ENCODE measurements at regions not wholly inside any gene's neighbourhood (a gene's known extent, or its start where the extent isn't known, plus 50 kb on each side); places are given as distances from the start of the nearest gene placed in this dataset.
"Not testable (repeated sequence)": the region's sequence is repeated elsewhere in the genome, so short reads cannot be mapped to it uniquely, and the experiment has no call there.

DNA sequence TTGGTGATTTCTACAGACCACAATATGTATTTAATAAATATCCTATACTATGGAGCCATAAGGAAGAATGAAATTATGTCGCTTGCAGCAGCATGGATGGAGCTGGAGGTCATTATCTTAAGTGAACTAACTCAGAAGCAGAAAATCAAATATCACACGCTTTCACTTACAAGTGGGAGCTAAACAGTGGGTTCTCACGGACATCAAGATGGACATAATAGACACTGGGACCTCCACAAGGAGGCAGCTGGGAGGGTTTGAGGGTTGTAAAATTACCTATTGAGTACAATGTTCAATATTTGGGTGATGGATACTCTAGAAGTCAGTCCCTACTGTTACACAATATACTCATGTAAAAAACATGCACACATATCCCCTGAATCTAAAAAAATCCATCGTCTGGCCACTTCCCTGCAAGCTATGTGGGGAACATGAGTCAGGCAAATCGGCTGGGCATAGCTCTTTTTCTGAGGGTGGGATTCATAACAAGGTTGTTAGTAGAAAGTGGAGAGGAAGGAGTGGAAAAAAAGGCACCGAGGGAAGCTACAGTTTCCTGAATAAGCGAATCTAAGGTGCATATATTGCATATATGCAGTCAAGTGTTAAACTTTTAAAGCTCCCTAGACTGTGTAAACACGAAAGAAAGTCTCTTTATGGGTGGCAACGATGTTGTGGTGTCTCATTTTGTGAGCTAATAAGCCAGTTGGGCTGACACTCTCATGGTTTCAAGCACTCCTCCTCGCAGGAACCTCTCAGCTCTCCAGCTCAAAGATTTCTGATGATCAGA is 135.2 kb upstream of the CPHXL start:
- no peak overlapping the region for H3K4me3 Mint-ChIP-seq
- no peaks in the 10 kb centered on the region for H3K4me1 Mint-ChIP-seq (ENCODE audit: low read depth)
- no peak for DNase-seq
- H3K36me3 Mint-ChIP-seq (ENCODE audit: low read depth), result no peaks in the 10 kb centered on the region
- no peak for TF ChIP-seq CTCF (IDR thresholded peaks at IDR 0.05)
- H3K27ac Mint-ChIP-seq, result no peak overlapping the region
- H3K27me3 Mint-ChIP-seq (ENCODE audit: insufficient read depth), result no peaks in the 10 kb centered on the region
- H3K9me3 Mint-ChIP-seq, result peaks cover 18% of the 10 kb centered on the region; the same call in 1 of the 2 replicates

DNA sequence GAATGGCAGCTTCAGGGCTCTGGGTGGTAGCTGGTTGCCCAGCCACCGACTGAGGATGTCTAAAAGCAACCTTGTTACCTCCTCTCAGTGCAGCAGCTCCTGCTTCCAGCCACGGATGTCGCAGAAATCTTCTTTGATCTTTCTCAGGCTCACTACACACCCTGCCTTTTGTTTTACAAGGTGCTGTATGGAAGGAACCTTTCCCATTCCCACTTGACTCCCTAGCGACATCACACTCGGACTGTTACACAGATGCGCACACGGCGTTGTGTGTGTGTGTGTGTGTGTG is 135.8 kb upstream of the CPHXL start:
- no peaks in the 10 kb centered on the region for H3K27me3 Mint-ChIP-seq (ENCODE audit: insufficient read depth)
- peaks cover 16% of the 10 kb centered on the region; the same call in 1 of the 2 replicates for H3K9me3 Mint-ChIP-seq
- no peak for DNase-seq
- H3K4me3 Mint-ChIP-seq, result no peak overlapping the region
- no peaks in the 10 kb centered on the region for H3K4me1 Mint-ChIP-seq (ENCODE audit: low read depth)
- H3K36me3 Mint-ChIP-seq (ENCODE audit: low read depth), result no peaks in the 10 kb centered on the region
- H3K27ac Mint-ChIP-seq, result no peak overlapping the region
- no peak for TF ChIP-seq CTCF (IDR thresholded peaks at IDR 0.05)

GRCh38 chr16:75864243-75864642 is 138.0 kb upstream of the CPHXL start:
- no peak for TF ChIP-seq CTCF (IDR thresholded peaks at IDR 0.05)
- H3K36me3 Mint-ChIP-seq (ENCODE audit: low read depth), result no peaks in the 10 kb centered on the region

DNA sequence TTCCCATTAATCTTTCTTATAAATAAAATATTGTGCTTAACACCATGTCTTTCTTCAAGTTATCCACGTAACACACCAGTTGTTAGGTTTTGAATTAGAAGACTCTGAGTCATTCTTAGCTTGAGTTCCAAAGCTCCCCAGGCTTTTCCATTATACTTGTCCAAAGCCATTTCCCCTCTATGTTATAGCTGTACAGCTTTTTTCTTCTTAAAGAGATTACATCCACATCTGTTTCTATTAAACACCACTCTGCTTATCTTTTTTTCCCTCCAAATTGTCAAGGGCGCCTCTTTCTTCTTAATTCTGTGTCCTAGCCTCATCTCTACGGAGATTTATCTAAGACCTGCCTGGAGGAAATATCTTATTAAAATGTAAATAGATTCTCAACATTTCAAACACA is 139.4 kb upstream of the CPHXL start:
- Mint-ChIP-seq H3K27ac (no peak overlapping the region), H3K9me3 (peaks cover 27% of the 10 kb centered on the region), H3K27me3 (ENCODE audit: insufficient read depth) (no peaks in the 10 kb centered on the region), H3K4me3 (no peak overlapping the region), H3K36me3 (ENCODE audit: low read depth) (no peaks in the 10 kb centered on the region), H3K4me1 (ENCODE audit: low read depth) (no peaks in the 10 kb centered on the region)
- no peak for TF ChIP-seq CTCF (IDR thresholded peaks at IDR 0.05)
- DNase-seq, result no peak

More at GRCh38 chr16:75864243-75864642, 138.0 kb upstream of the CPHXL start:
- H3K4me1 Mint-ChIP-seq (ENCODE audit: low read depth), result no peaks in the 10 kb centered on the region
- H3K27ac Mint-ChIP-seq, result no peak overlapping the region
- no peak for DNase-seq
- H3K27me3 Mint-ChIP-seq (ENCODE audit: insufficient read depth), result no peaks in the 10 kb centered on the region
- H3K9me3 Mint-ChIP-seq, result peaks cover 16% of the 10 kb centered on the region; the same call in 1 of the 2 replicates
- no peak overlapping the region for H3K4me3 Mint-ChIP-seq

DNA sequence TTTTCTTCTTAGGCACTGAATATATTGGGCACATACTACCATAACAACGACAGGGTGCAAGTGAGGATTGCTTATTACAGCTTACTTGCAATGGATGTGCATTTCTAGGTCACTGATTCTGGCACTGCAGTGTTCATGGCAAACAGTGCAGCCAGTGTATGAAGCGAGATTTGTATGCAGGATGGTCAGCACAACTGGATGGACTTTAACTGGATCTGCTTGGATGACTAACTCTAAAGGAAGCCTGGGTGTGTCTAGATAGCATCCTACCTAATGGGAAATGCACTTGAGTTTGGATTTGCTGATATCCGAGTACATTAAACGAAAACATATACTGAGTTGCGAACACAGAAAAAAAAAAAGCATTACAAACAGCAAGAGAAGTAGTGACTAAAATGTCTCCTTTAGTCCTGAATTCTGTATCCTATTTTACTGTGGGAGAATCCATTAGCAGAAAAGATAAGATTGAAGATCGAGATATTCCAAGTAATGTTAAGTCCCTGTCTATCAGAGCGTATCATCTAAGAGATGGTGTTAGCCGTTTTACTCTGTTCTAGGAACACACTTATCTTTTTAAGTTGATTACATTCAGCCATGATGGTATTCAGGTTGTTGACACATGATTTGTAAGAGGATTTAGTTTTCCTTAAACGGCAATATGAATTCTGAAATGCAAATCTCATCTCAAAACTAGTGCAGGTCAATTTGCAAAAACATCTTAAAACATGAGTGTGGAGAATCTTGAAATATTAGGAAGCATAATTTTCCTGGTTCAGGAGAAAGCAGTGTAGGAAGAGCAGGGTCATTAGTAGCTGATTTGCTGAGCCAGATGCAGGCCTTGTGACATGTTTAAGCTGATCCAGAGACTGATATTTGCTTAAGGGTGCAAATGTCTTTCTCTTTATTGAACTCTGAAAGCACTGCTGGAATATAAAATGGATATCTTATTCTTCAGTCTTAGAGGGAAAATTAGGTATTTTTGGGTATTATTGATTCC is 142.6 kb upstream of the CPHXL start:
- Mint-ChIP-seq H3K4me1 (ENCODE audit: low read depth) (no peaks in the 10 kb centered on the region), H3K9me3 (peaks cover 22% of the 10 kb centered on the region), H3K27me3 (ENCODE audit: insufficient read depth) (no peaks in the 10 kb centered on the region), H3K4me3 (no peak overlapping the region), H3K36me3 (ENCODE audit: low read depth) (no peaks in the 10 kb centered on the region), H3K27ac (no peak overlapping the region)
- no peak for DNase-seq
- TF ChIP-seq CTCF (IDR thresholded peaks at IDR 0.05), result no peak

- H3K4me3 Mint-ChIP-seq; H3K27me3 Mint-ChIP-seq (ENCODE audit: insufficient read depth); DNase-seq; H3K4me1 Mint-ChIP-seq (ENCODE audit: low read depth); H3K36me3 Mint-ChIP-seq (ENCODE audit: low read depth); H3K27ac Mint-ChIP-seq: not testable (repeated sequence)
- H3K9me3 Mint-ChIP-seq, result peaks cover 31% of the 10 kb centered on the region
Observed at GRCh38 chr16:75881280-75881679, 155.0 kb upstream of the CPHXL start.

All from HFFc6 (cell line).